ENCODE measurements at regions not wholly inside any gene's neighbourhood (a gene's known extent, or its start where the extent isn't known, plus 50 kb on each side); places are given as distances from the start of the nearest gene placed in this dataset.

GRCh38 chr4:19095491-19096046 is 1074.0 kb upstream of the LCORL start:
- TF ChIP-seq CTCF (conservative IDR thresholded peaks at IDR 0.05; ENCODE audit: control insufficient read depth, insufficient read depth, low read depth, low read length), result no peak

GRCh38 chr4:19093951-19094350 is 1072.4 kb upstream of the LCORL start:
- TF ChIP-seq CTCF (conservative IDR thresholded peaks at IDR 0.05; ENCODE audit: control insufficient read depth, insufficient read depth, low read depth, low read length), result no peak
- H3K4me3 ChIP-seq (ENCODE audit: control insufficient read depth, low read depth, low read length), result no peak overlapping the region
- no peak for DNase-seq (ENCODE audit: low read depth)

More at GRCh38 chr4:19095491-19096046, 1074.0 kb upstream of the LCORL start:
- no peak for DNase-seq (ENCODE audit: low read depth)
- no peak overlapping the region for H3K4me3 ChIP-seq (ENCODE audit: control insufficient read depth, low read depth, low read length)

GRCh38 chr4:19092797-19093196 is 1071.2 kb upstream of the LCORL start:
- H3K4me3 ChIP-seq (ENCODE audit: control insufficient read depth, low read depth, low read length), result no peak overlapping the region
- DNase-seq (ENCODE audit: low read depth), result no peak
- no peak for TF ChIP-seq CTCF (conservative IDR thresholded peaks at IDR 0.05; ENCODE audit: control insufficient read depth, insufficient read depth, low read depth, low read length)

GRCh38 chr4:19074036-19074435 is 1052.5 kb upstream of the LCORL start:
- no peak for TF ChIP-seq CTCF (conservative IDR thresholded peaks at IDR 0.05; ENCODE audit: control insufficient read depth, insufficient read depth, low read depth, low read length)
- no peak for DNase-seq (ENCODE audit: low read depth)
- H3K4me3 ChIP-seq (ENCODE audit: control insufficient read depth, low read depth, low read length), result no peak overlapping the region

- TF ChIP-seq CTCF (conservative IDR thresholded peaks at IDR 0.05; ENCODE audit: control insufficient read depth, insufficient read depth, low read depth, low read length), result no peak
- DNase-seq (ENCODE audit: low read depth), result no peak
- H3K4me3 ChIP-seq (ENCODE audit: control insufficient read depth, low read depth, low read length), result no peak overlapping the region
These were observed 1042.1 kb upstream of the LCORL start for GRCh38 chr4:19063662-19064061.

GRCh38 chr4:19054916-19055315 is 1033.4 kb upstream of the LCORL start:
- no peak for TF ChIP-seq CTCF (conservative IDR thresholded peaks at IDR 0.05; ENCODE audit: control insufficient read depth, insufficient read depth, low read depth, low read length)
- no peak for DNase-seq (ENCODE audit: low read depth)
- no peak overlapping the region for H3K4me3 ChIP-seq (ENCODE audit: control insufficient read depth, low read depth, low read length)

GRCh38 chr4:19051831-19052230 is 1030.3 kb upstream of the LCORL start:
- DNase-seq (ENCODE audit: low read depth), result no peak
- no peak for TF ChIP-seq CTCF (conservative IDR thresholded peaks at IDR 0.05; ENCODE audit: control insufficient read depth, insufficient read depth, low read depth, low read length)
- no peak overlapping the region for H3K4me3 ChIP-seq (ENCODE audit: control insufficient read depth, low read depth, low read length)
